Neural cell (in vitro differentiated cells): ENCODE measurements at regions not wholly inside any gene's neighbourhood (a gene's known extent, or its start where the extent isn't known, plus 50 kb on each side); places are given as distances from the start of the nearest gene placed in this dataset.

ENCODE experiments used
- H2AFZ ChIP-seq: fragments of 200-600, 300-800 bp; sonication (generic), shearing (Covaris generic); 2 replicates; pipeline ENCODE4 v1.6.0; 2014; ENCODE audit warnings: low read depth, mild to moderate bottlenecking, antibody characterized with exemption, low read length, moderate library complexity
- H3F3A ChIP-seq: fragments of 200-600 bp; shearing (Covaris generic); 2 replicates; pipeline ENCODE4 v1.6.1; 2016; ENCODE audit warnings: mild to moderate bottlenecking, moderate library complexity, mixed read lengths, antibody characterized with exemption, low read length; ENCODE audit not compliant: insufficient read depth, poor library complexity, severe bottlenecking
- H3K27ac ChIP-seq: fragments of 200-600, 300-800 bp; sonication (generic), shearing (Covaris generic); 2 replicates; pipeline ENCODE4 v1.5.1; 2014; ENCODE audit warnings: mild to moderate bottlenecking, low read length, moderate library complexity
- H3K27me3 ChIP-seq: fragments of 300-800, 200-600 bp; sonication (generic), shearing (Covaris generic); 2 replicates; pipeline ENCODE4 v1.6.0; 2014; ENCODE audit warnings: mild to moderate bottlenecking, low read depth, low read length, moderate library complexity; ENCODE audit not compliant: insufficient read depth
- H3K36me3 ChIP-seq: fragments of 300-800, 200-600 bp; sonication (generic), shearing (Covaris generic); 2 replicates; pipeline ENCODE4 v1.5.1; 2014; ENCODE audit warnings: mild to moderate bottlenecking, antibody characterized with exemption, low read length, moderate library complexity; ENCODE audit not compliant: insufficient read depth
- H3K4me2 ChIP-seq: fragments of 300-800, 200-600 bp; sonication (generic), shearing (Covaris generic); 2 replicates; pipeline ENCODE4 v1.6.0; 2014; ENCODE audit warnings: mild to moderate bottlenecking, low read length
- H3K4me3 ChIP-seq: fragments of 300-800, 200-600 bp; sonication (generic), shearing (Covaris generic); 2 replicates; pipeline ENCODE4 v1.5.1; 2014; ENCODE audit warnings: mild to moderate bottlenecking, low read length, moderate library complexity
- H3K79me2 ChIP-seq: fragments of 200-600 bp; shearing (Covaris generic); replicated peaks from 2 replicates; pipeline ENCODE4 v1.6.0; 2014; ENCODE audit warnings: mild to moderate bottlenecking, low read length, moderate library complexity; ENCODE audit not compliant: insufficient read depth
- H3K9ac ChIP-seq: fragments of 300-800, 200-600 bp; sonication (generic), shearing (Covaris generic); 2 replicates; pipeline ENCODE4 v1.6.1; 2016; ENCODE audit warnings: mild to moderate bottlenecking, low read length, mixed read lengths
- H3K9me2 ChIP-seq: fragments of 200-600 bp; shearing (Covaris generic); 2 replicates; pipeline ENCODE4 v1.6.1; 2016; ENCODE audit warnings: mild to moderate bottlenecking, low read length, mixed read lengths; ENCODE audit not compliant: insufficient read depth
- H3K9me3 ChIP-seq: fragments of 200-600, 300-800 bp; sonication (generic), shearing (Covaris generic); 2 replicates; pipeline ENCODE4 v1.6.1; 2016; ENCODE audit warnings: mild to moderate bottlenecking, mixed run types, low read length, moderate library complexity, mixed read lengths
- H4K20me1 ChIP-seq: fragments of 200-600 bp; shearing (Covaris generic); 2 replicates; pipeline ENCODE4 v1.6.1; 2016; ENCODE audit warnings: mild to moderate bottlenecking, mixed run types; ENCODE audit not compliant: insufficient read depth
- EP300 ChIP-seq: fragments of 450-650 bp; conservative IDR thresholded peaks from 2 replicates; pipeline ENCODE4 v1.6.1; 2014; ENCODE audit warnings: antibody characterized with exemption, mild to moderate bottlenecking, moderate library complexity; ENCODE audit not compliant: poor library complexity, severe bottlenecking
- EZH2 ChIP-seq: fragments of 200-600, 300-800 bp; shearing (Covaris generic), sonication (generic); IDR thresholded peaks from 2 replicates; pipeline ENCODE4 v1.6.1; 2014; ENCODE audit warnings: antibody characterized with exemption, low read length, borderline replicate concordance, mild to moderate bottlenecking; ENCODE audit not compliant: insufficient read depth, poor library complexity, severe bottlenecking
- MXI1 ChIP-seq: fragments of 450-650 bp; conservative IDR thresholded peaks from 2 replicates; pipeline ENCODE4 v1.6.1; 2014; ENCODE audit warnings: antibody characterized with exemption, mild to moderate bottlenecking; ENCODE audit not compliant: poor library complexity, severe bottlenecking
- POLR2AphosphoS5 ChIP-seq: IDR thresholded peaks from 2 replicates; pipeline ENCODE4 v1.6.1; 2012
- RAD21 ChIP-seq: fragments of 450-650 bp; conservative IDR thresholded peaks from 2 replicates; pipeline ENCODE4 v1.6.1; 2014; ENCODE audit warnings: antibody characterized with exemption, mild to moderate bottlenecking, moderate library complexity
- SMC3 ChIP-seq: fragments of 450-650 bp; conservative IDR thresholded peaks from 2 replicates; pipeline ENCODE4 v1.6.1; 2014; ENCODE audit warnings: antibody characterized with exemption, mild to moderate bottlenecking, moderate library complexity; ENCODE audit not compliant: poor library complexity
- TAF1 ChIP-seq: IDR thresholded peaks from 2 replicates; pipeline ENCODE4 v1.6.1; 2012; ENCODE audit warnings: low read depth
- TF ChIP-seq, protein P1 (sequence below): IDR thresholded peaks from 2 replicates; pipeline ENCODE4 v1.6.1; 2012; ENCODE audit warnings: borderline replicate concordance
- TF ChIP-seq, protein P2 (sequence below): fragments of 450-650 bp; IDR thresholded peaks from 2 replicates; pipeline ENCODE4 v1.5.1; 2014; ENCODE audit warnings: antibody characterized with exemption, mild to moderate bottlenecking, moderate library complexity; ENCODE audit not compliant: poor library complexity, severe bottlenecking

DNA sequence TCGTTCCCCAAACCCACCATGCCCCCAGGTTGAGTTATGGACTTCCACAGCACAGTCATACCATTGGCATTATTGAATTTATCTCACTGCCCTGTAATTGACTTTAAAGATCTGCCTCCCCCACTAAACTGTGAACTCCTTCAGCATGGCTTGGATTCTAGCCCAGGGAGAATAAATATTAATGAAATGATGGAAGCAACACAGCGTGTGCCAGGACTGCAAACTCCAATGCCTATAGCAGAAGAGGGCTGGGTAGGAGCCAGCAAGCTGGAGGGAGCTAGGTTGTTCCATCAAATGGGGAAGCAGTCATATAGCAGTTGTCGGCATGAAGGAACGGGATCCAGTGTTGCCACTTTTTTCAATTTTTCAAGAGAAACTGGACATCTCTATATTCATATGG, 69.0 kb upstream of the MSX2 start:
- Histone ChIP-seq H3K36me3 (no peaks in the 10 kb centered on the region), H2AFZ (no peak overlapping the region), H3K9ac (no peak overlapping the region), H3K9me3 (no peaks in the 10 kb centered on the region), H3K27me3 (no peaks in the 10 kb centered on the region), H4K20me1 (no peaks in the 10 kb centered on the region), H3F3A (no peaks in the 10 kb centered on the region), H3K4me2 (no peak overlapping the region), H3K4me3 (no peak overlapping the region), H3K27ac (no peak overlapping the region), H3K79me2 (no peaks in the 10 kb centered on the region), H3K9me2 (no peaks in the 10 kb centered on the region)
- TF ChIP-seq TAF1 (no peak), SMC3 (no peak), MXI1 (no peak), POLR2AphosphoS5 (no peak), EP300 (no peak), EZH2 (no peak), RAD21 (no peak)
- TF ChIP-seq, protein P1, sequence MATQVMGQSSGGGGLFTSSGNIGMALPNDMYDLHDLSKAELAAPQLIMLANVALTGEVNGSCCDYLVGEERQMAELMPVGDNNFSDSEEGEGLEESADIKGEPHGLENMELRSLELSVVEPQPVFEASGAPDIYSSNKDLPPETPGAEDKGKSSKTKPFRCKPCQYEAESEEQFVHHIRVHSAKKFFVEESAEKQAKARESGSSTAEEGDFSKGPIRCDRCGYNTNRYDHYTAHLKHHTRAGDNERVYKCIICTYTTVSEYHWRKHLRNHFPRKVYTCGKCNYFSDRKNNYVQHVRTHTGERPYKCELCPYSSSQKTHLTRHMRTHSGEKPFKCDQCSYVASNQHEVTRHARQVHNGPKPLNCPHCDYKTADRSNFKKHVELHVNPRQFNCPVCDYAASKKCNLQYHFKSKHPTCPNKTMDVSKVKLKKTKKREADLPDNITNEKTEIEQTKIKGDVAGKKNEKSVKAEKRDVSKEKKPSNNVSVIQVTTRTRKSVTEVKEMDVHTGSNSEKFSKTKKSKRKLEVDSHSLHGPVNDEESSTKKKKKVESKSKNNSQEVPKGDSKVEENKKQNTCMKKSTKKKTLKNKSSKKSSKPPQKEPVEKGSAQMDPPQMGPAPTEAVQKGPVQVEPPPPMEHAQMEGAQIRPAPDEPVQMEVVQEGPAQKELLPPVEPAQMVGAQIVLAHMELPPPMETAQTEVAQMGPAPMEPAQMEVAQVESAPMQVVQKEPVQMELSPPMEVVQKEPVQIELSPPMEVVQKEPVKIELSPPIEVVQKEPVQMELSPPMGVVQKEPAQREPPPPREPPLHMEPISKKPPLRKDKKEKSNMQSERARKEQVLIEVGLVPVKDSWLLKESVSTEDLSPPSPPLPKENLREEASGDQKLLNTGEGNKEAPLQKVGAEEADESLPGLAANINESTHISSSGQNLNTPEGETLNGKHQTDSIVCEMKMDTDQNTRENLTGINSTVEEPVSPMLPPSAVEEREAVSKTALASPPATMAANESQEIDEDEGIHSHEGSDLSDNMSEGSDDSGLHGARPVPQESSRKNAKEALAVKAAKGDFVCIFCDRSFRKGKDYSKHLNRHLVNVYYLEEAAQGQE = no peak
- TF ChIP-seq, protein P2, sequence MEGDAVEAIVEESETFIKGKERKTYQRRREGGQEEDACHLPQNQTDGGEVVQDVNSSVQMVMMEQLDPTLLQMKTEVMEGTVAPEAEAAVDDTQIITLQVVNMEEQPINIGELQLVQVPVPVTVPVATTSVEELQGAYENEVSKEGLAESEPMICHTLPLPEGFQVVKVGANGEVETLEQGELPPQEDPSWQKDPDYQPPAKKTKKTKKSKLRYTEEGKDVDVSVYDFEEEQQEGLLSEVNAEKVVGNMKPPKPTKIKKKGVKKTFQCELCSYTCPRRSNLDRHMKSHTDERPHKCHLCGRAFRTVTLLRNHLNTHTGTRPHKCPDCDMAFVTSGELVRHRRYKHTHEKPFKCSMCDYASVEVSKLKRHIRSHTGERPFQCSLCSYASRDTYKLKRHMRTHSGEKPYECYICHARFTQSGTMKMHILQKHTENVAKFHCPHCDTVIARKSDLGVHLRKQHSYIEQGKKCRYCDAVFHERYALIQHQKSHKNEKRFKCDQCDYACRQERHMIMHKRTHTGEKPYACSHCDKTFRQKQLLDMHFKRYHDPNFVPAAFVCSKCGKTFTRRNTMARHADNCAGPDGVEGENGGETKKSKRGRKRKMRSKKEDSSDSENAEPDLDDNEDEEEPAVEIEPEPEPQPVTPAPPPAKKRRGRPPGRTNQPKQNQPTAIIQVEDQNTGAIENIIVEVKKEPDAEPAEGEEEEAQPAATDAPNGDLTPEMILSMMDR = no peak

DNA sequence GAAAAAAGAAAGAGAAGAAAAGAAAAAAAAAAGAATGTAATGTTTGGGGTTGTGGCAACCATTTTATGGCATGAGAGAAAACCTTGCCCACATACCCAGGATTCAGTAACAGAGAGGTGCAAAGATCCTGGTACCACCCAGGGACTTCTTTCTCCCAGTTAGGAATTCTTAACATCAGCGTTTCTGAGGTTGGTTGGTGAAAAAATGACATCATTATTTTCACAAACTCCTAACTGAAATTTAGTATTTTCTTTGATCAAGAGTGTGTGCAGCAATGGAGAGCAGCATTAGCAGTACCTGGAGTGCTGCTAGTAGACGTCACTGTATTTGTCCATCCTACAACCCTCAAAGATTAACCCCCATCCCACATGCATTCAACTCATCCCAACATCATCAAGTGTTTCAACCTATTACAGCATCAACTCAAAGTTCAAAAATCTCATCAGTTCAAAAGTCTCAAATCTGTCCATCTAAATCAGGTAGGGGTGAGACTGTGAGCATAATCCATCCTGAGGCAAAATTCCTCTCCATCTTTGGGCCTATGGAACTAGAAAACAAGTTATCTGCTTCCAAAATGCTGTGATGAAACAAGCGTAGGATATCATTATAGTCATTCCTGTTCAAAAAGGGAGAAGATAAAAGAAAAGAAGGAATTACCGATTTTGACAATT, 60.1 kb upstream of the MSX2 start:
- Histone ChIP-seq H3K27me3 (no peaks in the 10 kb centered on the region), H3K27ac (no peak overlapping the region), H3K9me2 (no peaks in the 10 kb centered on the region), H3K4me2 (no peak overlapping the region), H3K79me2 (no peaks in the 10 kb centered on the region), H3K9me3 (no peaks in the 10 kb centered on the region), H3K9ac (no peak overlapping the region), H2AFZ (no peak overlapping the region), H4K20me1 (no peaks in the 10 kb centered on the region), H3F3A (no peaks in the 10 kb centered on the region), H3K4me3 (no peak overlapping the region), H3K36me3 (no peaks in the 10 kb centered on the region)
- TF ChIP-seq TAF1 = no peak
- TF ChIP-seq, protein P2 = no peak
- TF ChIP-seq, protein P1 = no peak
- TF ChIP-seq SMC3 = no peak
- no peak for TF ChIP-seq RAD21
- no peak for TF ChIP-seq POLR2AphosphoS5
- TF ChIP-seq EZH2 = no peak
- no peak for TF ChIP-seq MXI1
